ENCODE measurements at regions not wholly inside any gene's neighbourhood (a gene's known extent, or its start where the extent isn't known, plus 50 kb on each side); places are given as distances from the start of the nearest gene placed in this dataset.
A peak's percentile ranks its signal among the peaks of the same experiment; 100 is the strongest.
"Not testable (repeated sequence)": the region's sequence is repeated elsewhere in the genome, so short reads cannot be mapped to it uniquely, and the experiment has no call there.

GRCh38 chr12:34121360-34121759 lies 99.1 kb downstream of the ALG10 start:
- H3K27ac ChIP-seq: no peak overlapping the region
- no peaks in the 10 kb centered on the region for H3K36me3 ChIP-seq (ENCODE audit: insufficient read depth in 1 of 2, low read depth in 1 of 2)
- intact Hi-C loops (cut with DNase I): loop anchor here (5.0 kb wide), 1 partner anchor 96 kb away; no protein-coding TSS in a partner anchor
- WGBS, 3 donors: 23 to 43% (median 33%) methylated on average over 1 of the region's 1 CpG
- no peaks in the 10 kb centered on the region for H3K4me1 ChIP-seq
- no peak overlapping the region for H3K4me3 ChIP-seq
- DNase-seq (no peak), ATAC-seq (no peak)
- TF ChIP-seq CTCF (IDR thresholded peaks at IDR 0.05): no peak
- H3K9me3 ChIP-seq: no peaks in the 10 kb centered on the region
- no peaks in the 10 kb centered on the region for H3K27me3 ChIP-seq (ENCODE audit: insufficient read depth in 3 of 3, low read length in 2 of 3)

GRCh38 chr12:34123092-34123491 lies 100.8 kb downstream of the ALG10 start:
- not testable (repeated sequence) for DNase-seq; H3K27ac ChIP-seq; H3K4me3 ChIP-seq; H3K4me1 ChIP-seq; H3K9me3 ChIP-seq; H3K27me3 ChIP-seq (ENCODE audit: insufficient read depth in 3 of 3, low read length in 2 of 3); H3K36me3 ChIP-seq (ENCODE audit: insufficient read depth in 1 of 2, low read depth in 1 of 2)
- intact Hi-C loops (cut with DNase I): loop anchor here (5.0 kb wide), 1 partner anchor 94 kb away; no protein-coding TSS in a partner anchor
- TF ChIP-seq CTCF (IDR thresholded peaks at IDR 0.05): peak; percentile 76
- 11 to 19% (median 16%) methylated on average over 6 of the region's 6 CpGs for WGBS, 3 donors
- peak in 2 of 4 donors; percentile 50 to 54 for ATAC-seq

- no peak for DNase-seq
- no peaks in the 10 kb centered on the region for H3K9me3 ChIP-seq
- no peaks in the 10 kb centered on the region for H3K27me3 ChIP-seq (ENCODE audit: insufficient read depth in 3 of 3, low read length in 2 of 3)
- no peaks in the 10 kb centered on the region for H3K36me3 ChIP-seq (ENCODE audit: insufficient read depth in 1 of 2, low read depth in 1 of 2)
- no peak overlapping the region for H3K27ac ChIP-seq
- H3K4me3 ChIP-seq: no peak overlapping the region
- WGBS, 3 donors: 81 to 84% (median 83%) methylated on average over 8 of the region's 8 CpGs
- no peaks in the 10 kb centered on the region for H3K4me1 ChIP-seq
- no peak for ATAC-seq
- no peak for TF ChIP-seq CTCF (IDR thresholded peaks at IDR 0.05)
- intact Hi-C loops (cut with DNase I): loop anchor here (5.0 kb wide), 1 partner anchor 93 kb away; no protein-coding TSS in a partner anchor
Observed at GRCh38 chr12:34124608-34125007, 102.3 kb downstream of the ALG10 start.

GRCh38 chr12:34126239-34126641 lies 103.9 kb downstream of the ALG10 start:
- intact Hi-C loops (cut with DNase I): no loop called here
- no peaks in the 10 kb centered on the region for H3K9me3 ChIP-seq
- no peak for TF ChIP-seq CTCF (IDR thresholded peaks at IDR 0.05)
- ATAC-seq (no peak), DNase-seq (no peak)
- H3K27me3 ChIP-seq (ENCODE audit: insufficient read depth in 3 of 3, low read length in 2 of 3): no peaks in the 10 kb centered on the region
- 64 to 67% (median 67%) methylated on average over 9 of the region's 9 CpGs for WGBS, 3 donors
- no peaks in the 10 kb centered on the region for H3K36me3 ChIP-seq (ENCODE audit: insufficient read depth in 1 of 2, low read depth in 1 of 2)
- no peak overlapping the region for H3K4me3 ChIP-seq
- no peak overlapping the region for H3K27ac ChIP-seq
- H3K4me1 ChIP-seq: no peaks in the 10 kb centered on the region

- intact Hi-C loops (cut with DNase I): no loop called here
- Histone ChIP-seq H3K4me1 (no peaks in the 10 kb centered on the region), H3K36me3 (ENCODE audit: insufficient read depth in 1 of 2, low read depth in 1 of 2) (no peaks in the 10 kb centered on the region), H3K4me3 (no peak overlapping the region), H3K27me3 (ENCODE audit: insufficient read depth in 3 of 3, low read length in 2 of 3) (no peaks in the 10 kb centered on the region), H3K9me3 (no peaks in the 10 kb centered on the region), H3K27ac (no peak overlapping the region)
- ATAC-seq (no peak), DNase-seq (no peak)
- TF ChIP-seq CTCF (IDR thresholded peaks at IDR 0.05): no peak
- 87 to 93% (median 88%) methylated on average over 1 of the region's 1 CpG for WGBS, 3 donors
Observed at GRCh38 chr12:34126805-34127204, 104.5 kb downstream of the ALG10 start.

- H3K27me3 ChIP-seq (ENCODE audit: insufficient read depth in 3 of 3, low read length in 2 of 3); H3K4me3 ChIP-seq; ATAC-seq; H3K36me3 ChIP-seq (ENCODE audit: insufficient read depth in 1 of 2, low read depth in 1 of 2); H3K9me3 ChIP-seq; intact Hi-C loops (cut with DNase I); H3K27ac ChIP-seq; DNase-seq; H3K4me1 ChIP-seq: not testable (repeated sequence)
- WGBS, 3 donors: 34 to 48% (median 39%) methylated on average over 2 of the region's 2 CpGs
Observed at GRCh38 chr12:34127379-34127778, 105.1 kb downstream of the ALG10 start.

Measured in psoas muscle (tissue), 7 donors.